ENCODE measurements at regions not wholly inside any gene's neighbourhood (a gene's known extent, or its start where the extent isn't known, plus 50 kb on each side); places are given as distances from the start of the nearest gene placed in this dataset.

DNA sequence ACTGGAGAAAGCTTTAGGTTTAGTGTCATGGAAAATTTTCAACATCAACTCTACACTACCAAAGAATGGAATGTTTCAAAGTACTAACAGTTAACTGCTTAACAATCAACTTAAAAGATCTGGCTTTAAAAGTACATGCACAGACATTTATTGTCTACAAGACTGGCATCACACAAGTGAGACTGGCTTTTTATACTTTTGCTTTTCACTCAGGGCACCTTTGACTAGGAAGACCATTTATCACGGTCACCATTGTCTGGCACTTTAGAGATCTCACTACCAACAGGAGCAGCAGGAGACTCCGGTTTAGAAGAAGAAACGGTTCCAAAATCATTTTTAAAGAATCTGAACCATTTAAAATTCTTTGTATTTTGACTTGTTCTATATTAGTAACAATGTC, 812.3 kb downstream of the ADGRL2 start:
- DNase-seq (ENCODE audit: low read depth), result no peak
- no peak overlapping the region for H3K4me3 ChIP-seq (ENCODE audit: low read depth, low read length)
- TF ChIP-seq, protein P1, sequence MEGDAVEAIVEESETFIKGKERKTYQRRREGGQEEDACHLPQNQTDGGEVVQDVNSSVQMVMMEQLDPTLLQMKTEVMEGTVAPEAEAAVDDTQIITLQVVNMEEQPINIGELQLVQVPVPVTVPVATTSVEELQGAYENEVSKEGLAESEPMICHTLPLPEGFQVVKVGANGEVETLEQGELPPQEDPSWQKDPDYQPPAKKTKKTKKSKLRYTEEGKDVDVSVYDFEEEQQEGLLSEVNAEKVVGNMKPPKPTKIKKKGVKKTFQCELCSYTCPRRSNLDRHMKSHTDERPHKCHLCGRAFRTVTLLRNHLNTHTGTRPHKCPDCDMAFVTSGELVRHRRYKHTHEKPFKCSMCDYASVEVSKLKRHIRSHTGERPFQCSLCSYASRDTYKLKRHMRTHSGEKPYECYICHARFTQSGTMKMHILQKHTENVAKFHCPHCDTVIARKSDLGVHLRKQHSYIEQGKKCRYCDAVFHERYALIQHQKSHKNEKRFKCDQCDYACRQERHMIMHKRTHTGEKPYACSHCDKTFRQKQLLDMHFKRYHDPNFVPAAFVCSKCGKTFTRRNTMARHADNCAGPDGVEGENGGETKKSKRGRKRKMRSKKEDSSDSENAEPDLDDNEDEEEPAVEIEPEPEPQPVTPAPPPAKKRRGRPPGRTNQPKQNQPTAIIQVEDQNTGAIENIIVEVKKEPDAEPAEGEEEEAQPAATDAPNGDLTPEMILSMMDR (IDR thresholded peaks at IDR 0.05; ENCODE audit: low read depth, low read length, missing control alignments), result no peak

DNA sequence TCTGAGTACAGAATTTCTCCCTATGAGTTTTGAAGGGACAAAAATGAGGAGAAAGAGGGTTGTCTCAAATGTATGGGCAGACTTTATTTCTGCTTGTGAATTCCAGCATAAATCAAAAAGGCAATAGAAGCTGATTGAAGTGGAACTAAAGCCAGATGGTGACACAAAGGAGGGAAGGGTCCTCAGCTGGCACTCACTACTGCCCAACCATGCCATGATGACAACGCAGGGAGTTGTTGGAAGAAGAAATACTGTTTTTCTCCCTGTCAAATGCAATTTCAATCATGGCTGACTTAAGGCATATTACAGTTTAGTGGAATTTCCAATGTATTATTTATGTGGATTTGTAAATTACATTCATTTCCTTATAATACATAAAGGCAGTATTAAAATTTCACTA, 805.8 kb downstream of the ADGRL2 start:
- TF ChIP-seq, protein P1 (IDR thresholded peaks at IDR 0.05; ENCODE audit: low read depth, low read length, missing control alignments), result no peak
- DNase-seq (ENCODE audit: low read depth), result no peak
- no peak overlapping the region for H3K4me3 ChIP-seq (ENCODE audit: low read depth, low read length)

DNA sequence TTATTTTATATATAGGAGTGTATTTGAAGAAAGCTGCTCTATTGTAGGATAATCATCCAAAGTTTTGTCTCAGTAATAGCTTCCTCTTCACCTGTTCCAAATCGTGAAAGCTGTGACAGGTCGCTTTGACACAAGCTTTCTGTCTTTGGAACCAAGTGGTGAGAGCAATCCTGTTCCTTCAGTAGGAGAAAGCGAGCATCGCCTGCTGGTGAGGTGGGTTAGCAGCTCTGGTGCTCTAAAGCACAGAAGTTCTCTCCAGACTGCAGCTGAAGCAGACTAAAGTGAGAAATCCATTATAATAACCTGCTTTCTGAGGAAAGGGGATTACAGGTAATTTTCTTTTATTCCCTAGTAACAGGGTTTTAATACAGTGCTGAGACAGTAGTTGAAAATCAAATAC, 803.8 kb downstream of the ADGRL2 start:
- TF ChIP-seq, protein P1 (IDR thresholded peaks at IDR 0.05; ENCODE audit: low read depth, low read length, missing control alignments), result no peak
- DNase-seq (ENCODE audit: low read depth), result no peak
- H3K4me3 ChIP-seq (ENCODE audit: low read depth, low read length), result no peak overlapping the region

DNA sequence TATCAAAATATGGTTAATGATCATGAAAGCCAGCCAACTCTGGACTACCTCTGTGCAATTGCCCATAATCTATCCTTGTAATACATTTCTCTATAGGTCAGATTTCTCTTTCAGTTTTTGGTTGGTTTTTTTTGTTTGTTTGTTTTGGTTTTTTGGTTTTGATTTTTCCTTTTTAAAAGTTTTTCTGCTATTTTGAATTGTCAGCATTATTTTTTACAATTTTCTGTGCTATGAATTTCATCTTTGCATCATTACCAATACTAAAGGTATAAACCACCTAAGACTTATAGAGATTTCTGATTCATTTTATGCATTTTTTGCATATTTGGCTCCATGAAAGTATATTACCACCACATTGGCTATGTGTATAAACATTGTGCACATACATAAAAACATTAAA, 799.6 kb downstream of the ADGRL2 start:
- DNase-seq (ENCODE audit: low read depth), result no peak
- TF ChIP-seq, protein P1 (IDR thresholded peaks at IDR 0.05; ENCODE audit: low read depth, low read length, missing control alignments), result no peak
- H3K4me3 ChIP-seq (ENCODE audit: low read depth, low read length), result no peak overlapping the region

DNA sequence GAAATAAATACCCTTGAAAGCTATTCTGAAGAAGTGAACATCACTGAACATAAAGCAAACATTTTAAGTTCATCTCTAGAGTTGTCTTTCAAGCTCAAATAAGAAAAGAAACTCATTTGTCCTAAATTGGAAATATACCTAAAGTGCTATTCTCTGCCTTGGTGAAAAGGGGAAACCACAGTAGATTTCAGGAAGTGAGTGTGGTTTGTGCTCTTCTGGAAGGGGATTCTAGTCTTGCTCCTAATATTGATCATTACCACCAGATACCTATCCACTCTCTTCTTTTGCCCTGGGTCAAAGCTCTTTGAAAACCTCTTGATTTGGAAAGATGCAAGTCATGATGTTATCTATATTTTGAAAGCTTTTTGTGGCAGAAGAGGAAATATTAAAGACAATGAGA, 798.1 kb downstream of the ADGRL2 start:
- no peak for DNase-seq (ENCODE audit: low read depth)
- H3K4me3 ChIP-seq (ENCODE audit: low read depth, low read length), result no peak overlapping the region
- TF ChIP-seq, protein P1 (IDR thresholded peaks at IDR 0.05; ENCODE audit: low read depth, low read length, missing control alignments), result no peak

DNA sequence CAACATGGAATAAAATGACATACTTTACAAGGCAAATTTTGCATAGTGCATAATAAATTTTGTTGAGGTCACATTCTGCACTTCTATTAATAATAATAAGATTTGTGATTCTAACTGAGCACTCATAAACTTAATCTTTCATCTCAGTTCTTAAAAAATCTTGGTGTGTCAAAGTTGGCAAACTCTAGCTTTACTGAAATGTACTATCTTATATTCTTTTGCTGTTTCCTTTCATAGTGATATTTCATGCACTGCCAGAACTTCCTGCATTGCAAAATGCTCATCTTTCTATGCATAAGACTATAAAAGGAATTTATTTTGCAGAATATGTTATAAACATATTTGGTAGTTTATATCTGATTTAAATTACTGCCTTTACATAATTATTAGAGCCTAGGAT, 797.6 kb downstream of the ADGRL2 start:
- no peak for DNase-seq (ENCODE audit: low read depth)
- TF ChIP-seq, protein P1 (IDR thresholded peaks at IDR 0.05; ENCODE audit: low read depth, low read length, missing control alignments), result no peak
- H3K4me3 ChIP-seq (ENCODE audit: low read depth, low read length), result no peak overlapping the region

DNA sequence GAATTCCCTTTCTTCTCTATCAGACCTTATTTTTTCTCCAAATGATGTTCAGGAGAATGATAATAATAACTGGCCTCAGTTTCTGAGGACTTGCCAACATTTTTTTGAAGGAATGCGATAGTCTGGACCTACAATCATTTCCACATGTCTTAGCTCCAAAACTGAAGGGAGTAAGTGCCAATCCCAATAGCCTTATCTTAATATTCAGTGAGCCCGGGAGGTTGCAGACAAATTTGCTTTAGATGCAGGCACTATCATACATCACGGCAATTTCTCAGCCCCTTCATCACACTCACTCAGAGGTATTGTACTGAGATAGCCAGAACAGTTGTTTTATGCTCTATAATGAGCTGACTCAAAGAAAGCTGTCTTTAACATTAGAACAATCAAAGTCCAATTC, 796.9 kb downstream of the ADGRL2 start:
- TF ChIP-seq, protein P1 (IDR thresholded peaks at IDR 0.05; ENCODE audit: low read depth, low read length, missing control alignments), result no peak
- no peak for DNase-seq (ENCODE audit: low read depth)

More for the DNA sequence above, 796.9 kb downstream of the ADGRL2 start:
- no peak overlapping the region for H3K4me3 ChIP-seq (ENCODE audit: low read depth, low read length)

Measured in GM12864 (cell line).